Femur (tissue), 1 donor: ENCODE measurements at regions not wholly inside any gene's neighbourhood (a gene's known extent, or its start where the extent isn't known, plus 50 kb on each side); places are given as distances from the start of the nearest gene placed in this dataset.

Experiments used
- DNase-seq: peaks from one replicate; pipeline ENCODE4 v3.0.0-alpha.2; 2017

DNA sequence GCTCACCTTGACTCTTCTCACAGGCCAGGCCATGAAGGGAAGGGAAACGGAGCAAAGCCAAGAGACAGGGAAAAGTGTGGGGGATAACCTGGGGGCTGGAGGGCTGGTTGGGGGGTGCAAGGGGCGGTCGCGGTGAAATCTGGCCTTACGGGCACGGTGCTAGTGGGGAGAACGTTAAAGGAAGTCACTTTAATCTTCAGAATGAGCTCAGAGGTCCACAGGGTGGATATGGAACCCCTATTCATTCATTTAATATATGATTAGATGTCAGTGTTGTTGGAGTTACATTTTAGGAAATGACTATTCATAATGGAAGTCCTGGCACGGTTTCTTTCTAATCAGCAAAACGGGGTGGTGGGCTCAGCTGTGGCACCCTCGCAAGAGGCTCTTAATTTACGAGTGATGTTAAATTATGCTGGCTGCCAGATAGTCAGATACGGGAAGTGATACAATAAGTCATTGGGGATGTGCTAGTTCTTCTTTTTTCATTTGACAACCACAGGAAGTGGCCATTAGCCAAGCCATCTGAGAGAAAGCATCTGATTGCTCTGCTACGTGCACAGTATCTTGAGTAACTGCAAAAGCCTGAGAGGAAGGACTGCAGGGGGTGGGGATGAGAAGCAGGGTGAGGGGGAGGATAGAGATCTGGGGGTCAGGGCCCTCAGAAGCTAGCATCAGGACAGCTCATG is 253.0 kb downstream of the QKI start:
- peak; percentile 65 for DNase-seq

DNA sequence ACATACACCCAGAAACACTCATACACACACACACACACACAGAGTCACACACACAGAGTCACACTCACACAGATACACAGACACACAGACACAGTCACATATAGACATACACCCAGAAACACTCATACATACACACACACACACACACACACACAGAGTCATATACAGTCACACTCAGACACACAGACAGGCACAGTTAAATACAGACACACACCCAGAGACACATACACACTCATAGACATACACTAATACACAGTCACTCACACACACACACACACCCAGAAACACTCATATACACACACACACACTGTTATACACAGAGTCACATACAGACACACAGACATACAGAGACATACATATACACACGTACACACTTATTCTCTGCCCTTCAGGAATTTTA is 250.9 kb downstream of the QKI start:
- no peak for DNase-seq

DNA sequence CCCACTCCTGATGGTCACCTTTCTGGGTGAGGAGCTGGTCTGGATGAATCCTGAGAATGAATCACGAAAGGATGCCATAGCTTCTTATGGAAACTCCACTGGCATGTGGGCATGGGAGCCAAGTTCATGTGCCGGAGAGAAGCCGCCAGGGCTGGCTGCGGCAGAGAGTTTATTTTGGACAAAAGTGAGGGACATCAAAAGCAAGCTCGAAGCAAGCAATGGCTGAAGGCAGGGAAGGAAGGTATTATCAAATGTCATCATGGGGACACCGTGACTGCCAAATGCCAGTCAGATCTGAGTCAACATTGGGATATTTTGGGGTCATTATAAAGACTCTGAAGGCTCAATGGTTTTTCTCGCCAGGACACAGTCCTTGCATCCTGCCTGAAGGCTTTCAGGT is 249.1 kb downstream of the QKI start:
- no peak for DNase-seq

DNA sequence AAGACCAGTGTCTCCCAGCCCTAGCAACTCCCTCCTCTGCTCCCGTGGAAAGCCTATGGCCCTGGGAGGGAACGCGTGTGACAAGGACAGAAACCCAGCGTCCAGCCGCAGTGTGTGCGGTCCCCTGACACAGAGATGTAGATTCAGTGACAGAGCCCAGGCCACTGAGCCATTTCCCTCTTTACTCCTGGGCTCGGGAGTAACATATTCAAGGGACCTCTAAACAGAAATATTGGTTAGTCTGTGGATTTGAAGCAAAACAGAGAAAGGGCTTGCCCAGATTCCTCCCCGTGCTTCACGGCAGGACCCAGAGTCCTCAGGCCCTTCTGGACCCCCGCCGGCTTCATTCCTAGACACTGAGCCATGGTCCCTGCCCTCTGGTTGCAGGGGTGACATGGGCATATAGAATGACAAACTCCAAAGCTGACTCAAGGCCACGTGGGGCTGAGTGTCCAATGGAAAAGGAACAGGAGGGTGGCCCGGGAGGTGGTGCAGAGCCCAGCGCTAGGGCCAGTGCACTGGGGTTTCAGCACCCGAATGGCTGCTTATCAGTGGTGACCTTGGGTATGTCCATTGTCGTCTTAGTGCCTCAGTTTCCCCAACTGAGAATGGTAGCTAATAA is 248.2 kb downstream of the QKI start:
- DNase-seq: no peak

DNA sequence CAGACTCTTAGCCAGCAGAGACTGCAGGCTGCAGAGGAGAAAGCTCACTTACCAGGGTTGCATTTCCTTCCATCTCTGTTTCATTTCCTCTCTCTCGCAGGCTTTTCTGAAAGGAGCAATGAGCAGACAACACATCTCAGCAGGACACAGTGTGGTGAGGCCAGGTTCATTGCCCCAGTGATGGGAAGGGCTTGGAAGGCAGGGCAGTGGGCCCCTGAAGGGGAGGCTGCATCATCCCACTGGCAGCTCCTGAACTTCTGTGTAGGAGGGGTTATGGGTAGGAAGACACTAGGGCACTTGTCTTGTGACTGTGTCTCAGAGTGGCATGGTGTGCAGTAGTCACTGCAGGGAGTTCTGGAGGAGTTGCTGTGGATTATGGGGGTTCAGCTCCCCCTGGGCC is 246.8 kb downstream of the QKI start:
- DNase-seq: no peak

DNA sequence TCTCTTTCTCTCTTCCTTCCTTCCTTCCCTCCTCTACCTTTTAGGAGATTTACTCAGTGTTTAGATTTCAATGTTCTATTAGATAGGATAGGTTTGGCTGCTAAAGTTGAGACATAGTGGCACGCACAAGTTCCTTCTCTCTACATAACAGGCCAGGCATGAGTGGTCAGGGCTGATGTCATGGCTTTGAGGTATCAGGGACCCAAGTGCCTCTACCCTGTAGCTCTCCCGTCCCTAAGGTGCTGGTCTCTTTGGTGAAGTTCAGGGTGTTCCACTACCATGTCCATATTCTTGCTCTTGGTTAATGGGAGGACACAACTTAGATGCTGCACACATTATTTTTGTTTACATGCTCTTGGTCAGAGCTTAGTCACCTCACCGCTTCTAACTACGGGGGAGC is 245.3 kb downstream of the QKI start:
- no peak for DNase-seq

DNA sequence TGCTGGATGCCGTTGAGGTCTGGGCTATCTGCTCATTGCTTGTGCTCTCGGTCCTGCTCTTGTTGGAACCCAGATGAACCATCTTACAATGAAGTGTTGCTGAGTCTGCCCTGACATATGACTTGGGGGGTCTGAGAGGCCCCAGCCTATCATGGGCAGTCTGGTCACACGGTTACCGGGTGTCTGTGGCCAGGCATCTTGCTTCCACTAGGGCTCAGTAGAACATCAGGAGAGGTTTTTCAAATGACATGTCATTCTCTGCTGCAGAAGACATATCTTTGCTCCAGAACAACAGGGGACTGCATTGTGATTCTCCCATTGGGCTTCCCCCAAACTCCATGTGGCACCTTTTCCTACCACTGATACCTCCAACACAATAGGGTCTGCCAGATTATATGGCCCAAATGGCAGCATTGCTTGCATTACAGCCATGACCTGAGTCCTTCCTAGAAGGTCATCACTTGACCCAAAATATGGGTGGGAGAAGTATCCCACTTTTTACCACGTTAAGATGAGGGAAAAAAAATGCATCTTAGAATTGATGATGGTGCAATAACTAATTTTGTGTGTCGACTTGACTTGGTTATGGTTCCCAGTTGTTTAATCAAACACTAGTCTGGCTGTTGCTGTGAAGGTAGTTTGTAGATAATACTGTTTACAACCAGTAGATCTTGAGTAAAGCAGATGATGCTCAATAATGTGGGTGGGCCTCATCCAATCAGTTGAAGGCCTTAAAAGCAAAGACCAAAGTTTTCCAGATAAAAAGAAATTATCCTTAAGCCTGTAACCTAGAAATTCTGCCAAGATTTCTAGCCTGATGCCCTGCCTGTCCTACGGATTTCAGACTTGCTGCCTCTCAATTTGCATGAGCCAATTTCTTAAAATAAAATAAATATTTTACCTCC is 241.0 kb downstream of the QKI start:
- no peak for DNase-seq

DNA sequence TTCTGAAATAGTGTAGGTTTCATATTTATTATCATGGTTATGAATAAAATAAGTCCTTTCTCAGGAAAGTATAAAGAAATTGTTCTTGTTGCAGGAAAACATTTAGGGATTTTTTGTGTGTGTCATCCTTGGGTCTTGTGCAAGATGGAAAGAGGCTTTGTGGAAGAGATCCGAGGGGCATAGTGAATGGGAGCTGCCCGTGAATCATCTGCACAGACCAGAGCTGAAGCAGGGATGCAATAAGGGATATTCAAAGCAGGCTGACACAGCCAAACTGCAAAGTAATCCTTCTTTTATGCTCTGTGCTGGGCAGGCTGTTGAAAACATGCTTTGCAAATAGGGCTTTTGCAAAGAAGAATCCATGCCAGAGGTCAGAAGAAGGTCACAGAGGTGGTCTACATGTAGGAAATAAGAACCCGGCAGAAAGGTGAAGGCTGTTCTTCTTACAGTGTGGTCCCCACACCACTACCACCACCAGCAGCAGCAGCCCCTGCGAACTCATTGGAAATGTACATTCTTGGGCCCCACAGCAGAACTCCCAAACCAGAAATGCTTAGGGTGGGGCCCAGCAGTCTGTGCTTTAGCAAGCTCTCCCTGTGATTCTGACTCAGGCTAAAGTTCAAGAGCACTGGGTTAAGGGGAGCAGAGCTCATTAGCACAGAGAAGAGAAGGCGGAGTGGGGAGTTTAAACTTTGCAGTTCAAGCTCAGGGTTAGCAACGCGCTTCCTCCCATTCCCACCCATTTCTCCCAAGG is 237.6 kb downstream of the QKI start:
- no peak for DNase-seq

DNA sequence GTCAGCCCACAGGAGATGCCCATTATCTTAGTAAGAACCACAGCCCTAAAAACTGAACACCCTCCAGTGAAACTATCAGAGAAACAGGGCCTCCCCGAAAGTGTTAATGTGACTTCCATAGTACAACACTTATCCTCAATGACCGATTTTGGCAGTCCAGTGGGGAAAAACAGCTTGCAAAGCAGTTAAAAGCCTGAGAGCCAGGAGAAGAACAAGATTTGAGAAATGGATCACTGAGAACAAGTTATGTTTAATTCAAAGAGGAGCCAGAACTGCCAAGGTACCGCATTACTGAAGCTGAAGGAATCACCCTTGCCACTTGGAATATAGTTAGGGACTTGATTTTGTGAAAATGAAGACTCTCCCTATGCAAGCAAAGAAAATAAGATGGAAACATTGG is 236.9 kb downstream of the QKI start:
- DNase-seq: peak; percentile 45

DNA sequence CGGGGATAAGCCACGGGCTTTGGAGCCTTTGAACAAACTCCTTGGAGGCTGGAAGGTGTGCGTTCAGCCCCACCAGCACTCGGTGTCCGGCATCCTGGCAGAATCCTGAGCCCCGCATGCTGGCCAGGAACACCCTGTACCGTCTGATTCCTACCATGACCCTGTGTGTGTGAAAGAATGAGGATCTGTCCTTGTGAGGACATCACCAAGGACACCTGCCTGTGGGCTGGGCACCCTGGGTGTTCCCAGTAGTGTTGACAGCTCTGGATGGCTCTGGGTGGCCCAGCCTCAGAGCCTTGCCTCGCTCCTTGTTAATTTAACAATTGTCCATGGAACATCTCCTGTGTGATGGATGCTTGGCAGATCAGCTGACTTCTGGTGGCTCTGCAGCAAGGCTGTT is 234.3 kb downstream of the QKI start:
- DNase-seq: no peak

DNA sequence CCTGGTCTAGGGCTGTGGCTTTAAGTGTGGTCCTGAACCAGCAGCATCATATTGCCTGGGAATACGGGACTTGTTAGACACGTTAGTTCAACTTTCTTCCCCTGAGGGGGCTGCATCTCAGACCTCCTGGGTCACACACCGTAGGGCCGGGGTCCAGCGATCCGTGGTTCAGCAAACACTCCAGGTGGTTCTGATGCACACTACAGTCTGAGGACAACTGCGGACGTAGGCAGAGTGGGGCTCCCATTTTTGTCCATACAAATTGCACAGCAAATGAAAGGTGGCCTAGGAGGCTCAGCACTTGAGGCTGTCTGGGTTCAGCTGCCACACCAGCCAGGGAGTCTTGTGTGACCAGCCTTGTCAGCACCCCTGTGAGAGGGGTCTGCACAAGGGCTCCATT is 233.1 kb downstream of the QKI start:
- DNase-seq: no peak

DNA sequence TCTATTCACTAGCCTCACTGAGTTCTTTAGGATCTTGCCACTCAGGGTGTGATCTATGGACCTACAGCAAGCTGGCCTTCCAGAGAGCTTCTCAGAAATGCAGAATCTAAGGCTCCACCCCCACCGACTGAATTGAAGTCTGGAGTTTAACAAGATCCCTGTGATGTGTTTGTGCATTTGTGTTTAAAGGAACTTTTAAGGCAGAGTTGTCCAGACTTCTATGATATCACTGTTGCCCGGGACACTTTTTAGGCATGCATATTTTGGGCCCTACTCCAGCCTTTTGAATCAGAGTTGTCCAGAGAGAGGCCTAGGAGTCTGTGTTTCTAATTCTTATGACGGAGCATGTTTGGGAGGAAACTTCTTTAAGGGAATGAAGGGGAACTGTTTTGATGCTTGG is 232.3 kb downstream of the QKI start:
- no peak for DNase-seq

DNA sequence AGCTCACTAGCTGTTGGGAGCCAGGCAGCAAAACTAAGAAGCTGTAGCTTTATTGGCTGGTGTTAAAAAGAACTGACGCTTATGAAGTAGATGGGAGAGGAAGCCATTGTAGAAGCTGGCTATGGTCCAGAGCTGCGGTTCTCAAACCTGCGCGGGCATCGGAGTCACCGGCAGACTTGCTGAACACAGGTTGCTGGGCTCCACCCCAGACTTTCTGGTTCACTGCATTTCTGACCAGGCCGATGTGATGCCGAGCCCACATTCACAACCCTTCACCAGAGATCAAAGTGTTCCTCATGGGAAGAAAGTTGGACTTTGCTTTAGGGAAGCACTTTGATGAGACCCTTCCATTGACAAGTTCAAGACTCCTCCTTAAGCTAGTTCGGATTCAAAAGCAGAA is 231.6 kb downstream of the QKI start:
- DNase-seq: no peak

DNA sequence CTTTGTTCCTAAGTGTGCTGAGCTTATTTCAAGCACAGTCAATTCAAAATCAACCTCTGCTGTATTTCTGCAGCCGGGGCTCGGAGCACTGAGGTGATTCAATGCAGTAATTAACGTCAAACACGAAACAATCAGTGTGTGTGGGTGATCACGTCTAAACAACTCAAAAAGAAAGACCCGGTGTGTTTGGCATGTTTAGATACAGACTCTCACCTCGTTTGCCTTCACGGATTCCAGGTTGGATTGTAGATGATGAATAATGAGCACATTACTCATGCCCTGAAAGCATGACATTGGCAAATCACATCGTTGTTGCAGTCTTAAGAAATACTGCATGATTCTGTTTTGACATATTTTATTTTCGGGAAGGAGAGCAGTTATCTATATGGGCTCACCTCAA is 231.0 kb downstream of the QKI start:
- DNase-seq: no peak

DNA sequence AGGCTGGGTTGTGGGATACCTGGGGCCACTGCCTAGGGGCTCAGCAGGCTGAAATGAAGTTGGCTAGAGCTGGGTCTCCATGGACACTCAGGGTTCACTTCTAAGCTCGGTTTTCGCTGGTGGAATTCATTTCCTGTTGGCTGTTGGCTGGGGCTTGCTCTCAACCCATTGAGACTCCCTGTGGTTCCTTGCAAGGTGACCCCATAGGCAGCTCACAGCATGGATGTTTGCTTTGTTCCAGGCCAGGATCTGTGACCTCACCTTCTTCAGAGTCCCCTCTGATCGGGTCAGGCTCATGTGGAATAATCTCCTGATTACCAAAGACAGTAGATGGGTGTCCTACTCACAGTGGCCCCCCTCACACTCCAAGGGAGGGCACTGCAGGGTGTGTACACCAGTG is 229.3 kb downstream of the QKI start:
- DNase-seq: no peak

DNA sequence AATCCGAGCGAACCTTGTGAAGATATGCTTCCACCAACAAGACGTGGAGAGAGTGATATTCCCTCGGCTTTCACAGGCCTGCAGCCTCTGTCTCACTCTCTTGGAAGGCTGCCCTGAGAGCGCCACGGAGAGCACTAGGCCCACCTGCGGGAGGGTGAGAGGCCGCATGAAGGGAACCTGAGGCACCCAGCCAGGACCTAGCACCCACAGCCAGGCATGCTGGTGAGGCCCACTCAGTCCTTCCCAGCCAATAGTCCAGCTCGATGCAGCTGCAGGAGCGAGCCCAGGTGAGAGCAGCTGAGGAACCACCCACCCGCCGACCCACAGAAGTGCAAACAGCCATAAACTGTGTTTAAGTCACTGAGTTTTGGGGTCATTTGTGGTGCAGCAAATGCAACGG is 227.2 kb downstream of the QKI start:
- DNase-seq: no peak

DNA sequence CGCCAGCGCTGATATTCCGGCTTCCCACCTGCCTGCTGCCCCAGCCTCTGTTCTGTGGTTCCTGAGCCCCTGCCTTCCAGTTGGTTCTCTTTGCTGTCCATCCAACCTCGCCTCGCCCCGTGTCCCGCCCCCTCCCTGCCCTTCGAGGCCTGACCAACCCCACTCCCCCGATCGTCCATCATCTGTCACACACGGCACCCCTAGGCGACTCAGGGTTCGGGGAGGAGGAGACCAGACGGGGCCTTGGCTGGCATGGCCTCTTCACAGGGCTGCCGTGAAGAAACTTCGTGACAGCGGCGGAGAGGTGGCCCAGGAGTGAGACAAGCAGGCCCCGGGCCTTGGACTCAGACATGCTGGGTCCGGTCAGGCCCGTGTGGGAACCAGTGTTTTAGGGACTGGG is 226.1 kb downstream of the QKI start:
- DNase-seq: no peak

DNA sequence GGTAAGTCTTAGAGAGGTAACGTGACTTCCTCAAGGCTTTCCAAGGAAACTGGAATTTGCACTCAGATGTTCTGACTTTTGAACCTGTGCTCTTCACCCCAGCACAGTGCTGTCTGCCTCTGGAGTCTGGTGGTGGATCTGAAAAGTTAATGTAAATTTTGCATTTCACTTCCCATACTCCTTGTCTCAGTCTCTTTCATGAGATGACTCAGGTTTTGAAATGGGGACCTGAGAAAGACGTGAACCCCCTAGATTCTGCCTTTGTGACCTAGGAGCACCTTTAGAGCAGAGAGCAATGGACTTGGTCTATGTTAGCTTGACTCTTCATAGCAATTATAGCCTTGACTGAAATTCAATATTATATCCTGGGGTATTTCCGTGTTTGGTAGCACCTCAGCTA is 223.0 kb downstream of the QKI start:
- no peak for DNase-seq

DNA sequence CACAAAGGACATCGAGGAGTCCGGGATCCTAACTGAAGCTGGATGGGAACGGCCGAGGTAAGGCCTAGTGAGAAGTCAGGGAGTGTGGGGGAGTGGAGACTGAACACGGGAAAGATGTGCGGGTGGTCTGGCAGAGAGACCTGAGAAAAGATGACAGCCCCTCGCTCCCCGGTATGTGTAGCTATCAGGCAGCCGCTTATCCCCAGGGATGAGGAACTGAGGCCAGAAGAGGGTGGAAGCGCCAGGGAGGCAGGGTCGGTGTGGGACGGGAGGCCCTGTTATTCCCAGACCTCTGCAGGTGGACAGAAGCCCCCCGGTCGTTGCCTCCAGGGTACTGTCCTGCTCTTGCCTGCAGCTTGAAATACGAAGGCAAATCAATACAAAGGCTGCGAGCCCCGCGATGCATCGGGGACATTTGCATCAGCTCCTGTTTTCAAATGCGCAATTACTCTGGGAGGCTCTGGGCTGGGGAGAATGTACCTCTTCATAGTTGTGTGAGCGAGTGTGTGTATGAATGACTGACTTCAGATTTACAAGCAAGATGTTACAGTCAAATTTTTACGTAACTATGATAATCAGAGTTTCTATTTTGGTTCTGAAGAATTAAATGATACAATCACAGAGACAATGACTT is 221.3 kb downstream of the QKI start:
- DNase-seq: no peak

DNA sequence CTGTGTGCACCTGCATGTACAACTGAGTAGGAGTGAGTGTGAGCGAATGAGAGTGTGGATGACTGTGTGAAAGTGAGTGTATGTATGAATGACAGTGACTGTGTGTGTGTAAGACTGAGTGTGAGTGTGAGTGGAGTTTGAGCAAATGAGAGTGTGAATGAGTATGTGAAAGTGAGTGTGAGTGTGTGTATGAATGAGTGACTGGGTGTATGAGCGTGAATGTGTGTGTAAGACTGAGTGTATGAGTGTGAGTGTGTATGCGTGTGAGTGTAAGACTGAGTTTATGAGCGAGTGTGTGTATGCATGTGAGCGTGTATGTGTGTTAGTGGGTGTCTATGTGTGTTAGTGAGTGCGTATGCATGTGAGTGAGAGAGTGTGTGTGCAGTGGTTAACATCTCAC is 220.8 kb downstream of the QKI start:
- no peak for DNase-seq

DNA sequence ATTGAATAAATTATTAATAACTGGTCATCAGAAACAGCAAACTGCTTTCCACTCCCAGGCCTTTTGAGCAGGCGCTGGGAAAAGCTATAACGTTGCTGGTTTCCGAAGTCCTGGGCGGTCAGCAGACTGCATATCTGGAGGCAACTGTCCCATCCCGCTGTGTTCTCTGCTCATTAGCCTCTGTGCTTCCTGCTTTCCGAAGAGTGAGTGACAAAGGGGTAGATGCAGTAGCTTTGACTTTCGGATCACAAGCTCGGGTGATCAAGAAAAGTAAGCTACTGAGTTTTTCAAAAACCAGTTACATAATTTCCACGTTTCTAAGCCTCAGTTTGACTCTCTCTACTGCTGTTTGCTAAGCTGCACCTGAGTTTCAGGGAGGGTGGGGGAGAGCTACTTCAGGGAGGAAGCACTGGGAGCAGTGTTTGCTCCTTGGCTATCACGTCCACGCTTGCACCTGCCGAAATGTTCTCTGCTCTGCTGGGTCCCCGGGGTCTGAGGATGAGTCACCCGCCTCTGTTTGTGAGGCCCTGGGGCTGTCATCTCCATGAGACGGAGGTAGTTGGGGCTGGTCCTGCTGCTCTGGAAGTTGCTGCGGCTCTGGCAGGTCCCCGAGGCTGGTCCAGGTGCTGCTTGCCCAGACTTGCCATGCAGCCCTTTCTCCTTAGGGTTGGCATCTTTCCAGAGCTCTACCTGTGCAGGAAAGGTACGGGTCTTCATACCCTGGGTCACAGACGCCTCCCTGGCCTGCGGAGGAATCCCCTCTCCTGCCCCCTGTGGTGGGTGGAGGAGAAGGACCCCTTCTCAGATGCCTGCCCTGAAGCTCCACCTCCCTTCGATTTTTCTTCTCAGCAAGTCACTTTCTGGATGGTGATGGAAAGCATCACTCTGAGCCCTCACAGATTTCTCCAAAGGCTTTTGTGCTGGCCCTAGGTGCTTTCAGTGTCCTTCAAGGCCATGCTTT is 220.0 kb downstream of the QKI start:
- no peak for DNase-seq

DNA sequence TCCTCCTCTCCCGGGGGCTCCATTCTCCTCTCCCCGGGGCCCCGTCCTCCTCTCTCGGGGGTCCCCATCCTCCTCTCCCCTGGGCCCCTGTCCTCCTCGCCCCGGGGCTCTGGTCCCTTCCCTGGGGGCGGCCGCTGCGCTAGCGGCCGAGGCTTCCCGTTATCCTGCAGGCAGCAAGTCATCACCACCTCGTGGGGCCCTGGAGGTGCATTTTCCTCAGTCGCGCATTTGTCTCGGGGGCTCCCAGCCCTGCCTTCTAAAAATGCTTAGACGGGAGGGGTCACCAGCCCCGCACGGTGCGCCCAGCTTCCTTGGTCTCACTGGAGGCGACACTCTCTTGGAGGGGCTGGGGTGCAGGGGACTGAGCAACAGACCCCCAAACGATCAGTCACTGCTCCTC is 216.5 kb downstream of the QKI start:
- no peak for DNase-seq
